Naive B cell (primary cell): ENCODE measurements at regions not wholly inside any gene's neighbourhood (a gene's known extent, or its start where the extent isn't known, plus 50 kb on each side); places are given as distances from the start of the nearest gene placed in this dataset.

Source experiments
- ATAC-seq, 2 donors: fragments of 150-1000 bp; cut with Tn5 transposase; 2 replicates each; pipeline ENCODE4 v1.10.0; 2021; ENCODE audit warnings: low read depth in 2 of 2, mild to moderate bottlenecking in 2 of 2, moderate library complexity in 2 of 2
- DNase-seq: peaks from one replicate; pipeline ENCODE4 v3.0.0; 2022
- H3K27ac Mint-ChIP-seq, 6 donors: one replicate each; pipeline ENCODE4 v1.8.0; 2020 to 2022; ENCODE audit warnings: mild to moderate bottlenecking in 6 of 6, mixed read lengths in 6 of 6, moderate library complexity in 5 of 6, inconsistent platforms in 2 of 6
- H3K27me3 Mint-ChIP-seq, 3 donors: one replicate each; pipeline ENCODE4 v1.8.0; 2021 to 2022; ENCODE audit warnings: mixed read lengths in 3 of 3, mild to moderate bottlenecking in 1 of 3
- H3K36me3 Mint-ChIP-seq, 2 donors: one replicate each; pipeline ENCODE4 v1.8.0; 2020 to 2022; ENCODE audit warnings: mixed read lengths in 2 of 2, inconsistent platforms in 1 of 2, mild to moderate bottlenecking in 1 of 2
- H3K4me1 Mint-ChIP-seq, 3 donors: one replicate each; pipeline ENCODE4 v1.8.0; 2020 to 2022; ENCODE audit warnings: mixed read lengths in 3 of 3, inconsistent platforms in 1 of 3, mild to moderate bottlenecking in 1 of 3, moderate library complexity in 1 of 3
- H3K4me3 Mint-ChIP-seq, 8 donors: one replicate each; pipeline ENCODE4 v1.8.0; 2020 to 2022; ENCODE audit warnings: mild to moderate bottlenecking in 8 of 8, mixed read lengths in 8 of 8, moderate library complexity in 8 of 8, inconsistent platforms in 2 of 8
- H3K9me3 Mint-ChIP-seq, 7 donors: one replicate each; pipeline ENCODE4 v1.8.0; 2020 to 2022; ENCODE audit warnings: mixed read lengths in 7 of 7, mild to moderate bottlenecking in 5 of 7, inconsistent platforms in 2 of 7, moderate library complexity in 1 of 7

GRCh38 chr18:55879331-55879730, 291.3 kb upstream of the TCF4 start:
- Mint-ChIP-seq H3K4me1 (peaks cover 4 to 7% (median 5%) of the 10 kb centered on the region in 3 donors), H3K27ac (no peak overlapping the region), H3K4me3 (no peak overlapping the region), H3K36me3 (no peaks in the 10 kb centered on the region), H3K9me3 (peaks cover 0 to 5% (median 0%) of the 10 kb centered on the region in 7 donors), H3K27me3 (no peaks in the 10 kb centered on the region)
- DNase-seq: no peak
- ATAC-seq: no peak

DNA sequence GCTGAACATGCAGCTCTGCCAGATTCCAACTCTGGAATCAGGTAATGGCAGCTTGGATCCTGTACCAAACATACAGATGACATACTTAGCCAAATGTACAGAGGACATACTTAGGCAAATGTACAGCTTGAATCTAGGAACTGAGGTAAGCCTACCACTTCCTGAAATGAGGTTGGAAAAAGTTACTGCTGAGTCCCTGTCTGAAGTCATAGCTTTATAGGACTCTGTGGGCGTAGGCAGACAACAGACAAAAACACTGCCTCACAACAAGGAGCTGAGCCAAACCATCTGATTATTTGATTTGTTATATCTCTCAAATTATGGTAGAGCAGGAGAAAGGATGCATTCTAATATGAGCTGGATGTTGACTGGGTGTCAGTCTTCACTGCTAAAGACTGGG, 290.2 kb upstream of the TCF4 start:
- H3K36me3 Mint-ChIP-seq: no peaks in the 10 kb centered on the region
- peak overlapping the region in 1 of 6 donors; percentile 81 for H3K27ac Mint-ChIP-seq
- no peak overlapping the region for H3K4me3 Mint-ChIP-seq
- no peaks in the 10 kb centered on the region for H3K27me3 Mint-ChIP-seq
- no peak for ATAC-seq
- peaks cover 4 to 7% (median 5%) of the 10 kb centered on the region in 3 donors for H3K4me1 Mint-ChIP-seq
- no peak for DNase-seq
- peaks cover 0 to 5% (median 0%) of the 10 kb centered on the region in 7 donors for H3K9me3 Mint-ChIP-seq

- H3K4me1 Mint-ChIP-seq: peaks cover 4 to 7% (median 5%) of the 10 kb centered on the region in 3 donors
- ATAC-seq (no peak), DNase-seq (no peak)
- H3K36me3 Mint-ChIP-seq: no peaks in the 10 kb centered on the region
- H3K27me3 Mint-ChIP-seq: no peaks in the 10 kb centered on the region
- H3K27ac Mint-ChIP-seq: no peak overlapping the region
- peaks cover 0 to 5% (median 0%) of the 10 kb centered on the region in 7 donors for H3K9me3 Mint-ChIP-seq
- no peak overlapping the region for H3K4me3 Mint-ChIP-seq
These were observed 289.3 kb upstream of the TCF4 start for GRCh38 chr18:55877321-55877720.

GRCh38 chr18:55876254-55876653, 288.3 kb upstream of the TCF4 start:
- DNase-seq (no peak), ATAC-seq (no peak)
- Mint-ChIP-seq H3K9me3 (peaks cover 0 to 5% (median 0%) of the 10 kb centered on the region in 7 donors), H3K27ac (no peak overlapping the region), H3K4me3 (no peak overlapping the region), H3K4me1 (peaks cover 4 to 7% (median 5%) of the 10 kb centered on the region in 3 donors), H3K27me3 (no peaks in the 10 kb centered on the region), H3K36me3 (no peaks in the 10 kb centered on the region)

DNA sequence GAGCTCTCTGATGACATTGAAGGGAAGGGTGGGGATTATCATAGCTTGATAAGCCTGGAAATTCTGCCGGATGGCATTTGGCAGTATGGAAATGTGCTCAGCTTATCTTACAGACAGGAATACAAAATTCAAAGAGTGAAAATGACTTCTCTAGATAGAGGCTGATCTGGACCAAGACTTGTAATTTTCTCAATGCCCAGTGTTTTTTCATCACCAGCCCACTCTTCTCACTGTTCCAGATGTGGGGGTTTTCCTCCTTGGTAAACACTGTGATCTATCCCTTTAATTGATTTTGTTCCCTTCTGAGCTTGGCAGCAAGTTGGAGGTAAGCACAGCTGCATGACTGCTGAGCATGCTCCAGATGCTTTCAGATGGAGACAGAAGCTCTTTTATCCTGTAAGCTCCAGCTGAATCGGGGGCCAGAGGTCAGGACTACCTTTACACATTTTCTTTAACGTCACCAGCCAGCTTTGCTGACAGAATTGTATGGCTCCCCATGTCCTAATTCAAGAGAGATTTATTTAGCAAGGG, 287.4 kb upstream of the TCF4 start:
- H3K27me3 Mint-ChIP-seq: no peaks in the 10 kb centered on the region
- H3K4me1 Mint-ChIP-seq: peaks cover 4 to 7% (median 5%) of the 10 kb centered on the region in 3 donors
- ATAC-seq (no peak), DNase-seq (no peak)
- H3K36me3 Mint-ChIP-seq: no peaks in the 10 kb centered on the region
- H3K9me3 Mint-ChIP-seq: peaks cover 0 to 5% (median 0%) of the 10 kb centered on the region in 7 donors
- no peak overlapping the region for H3K4me3 Mint-ChIP-seq
- H3K27ac Mint-ChIP-seq: peak overlapping the region in 1 of 6 donors; percentile 1

DNA sequence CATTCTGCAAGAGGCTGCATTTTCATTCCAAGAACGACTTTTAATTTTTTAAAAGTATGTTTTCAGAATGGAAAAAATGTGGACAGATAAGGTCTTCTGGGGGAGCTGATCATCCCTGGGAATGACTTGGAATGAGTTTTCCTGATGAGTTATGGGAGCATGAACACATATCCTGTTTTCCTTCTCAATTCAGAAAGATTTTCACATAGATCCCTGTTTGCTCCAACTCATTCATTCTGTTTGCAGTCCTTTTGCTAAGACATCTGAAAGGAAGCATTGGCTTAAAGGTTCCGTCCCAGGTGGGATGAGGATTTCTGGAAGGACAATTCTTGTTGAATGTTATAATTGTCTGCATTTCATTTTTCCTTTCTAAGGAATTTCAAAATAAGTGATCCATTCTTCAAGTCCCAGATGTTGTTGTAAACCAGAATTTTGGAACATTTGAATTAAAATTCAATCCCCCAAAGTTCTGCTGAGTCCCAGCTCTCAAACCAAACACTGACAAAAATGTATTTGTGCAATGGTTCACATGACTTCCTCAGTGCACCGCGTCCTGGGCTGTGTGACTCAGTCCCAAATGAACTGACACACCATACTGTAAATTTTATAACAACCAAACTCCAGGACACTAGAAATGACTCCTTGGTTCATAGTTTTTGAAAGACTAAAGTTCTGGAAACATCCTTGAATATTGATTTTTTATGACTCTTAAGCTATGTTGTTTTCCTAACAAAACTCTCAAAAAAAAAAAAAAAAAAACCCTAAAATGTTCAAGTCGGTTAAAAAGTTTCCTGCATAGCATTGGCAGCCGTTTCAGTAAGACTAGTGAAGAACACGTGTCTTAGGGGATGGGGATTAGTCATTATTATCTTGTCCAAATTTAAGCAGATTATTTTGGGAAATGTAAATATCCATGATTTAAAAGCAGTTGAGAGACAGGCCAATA, 281.8 kb upstream of the TCF4 start:
- no peak overlapping the region for H3K27ac Mint-ChIP-seq
- DNase-seq (no peak), ATAC-seq (no peak)
- H3K9me3 Mint-ChIP-seq: no peaks in the 10 kb centered on the region
- no peaks in the 10 kb centered on the region for H3K4me1 Mint-ChIP-seq
- H3K4me3 Mint-ChIP-seq: no peak overlapping the region
- H3K36me3 Mint-ChIP-seq: no peaks in the 10 kb centered on the region
- no peaks in the 10 kb centered on the region for H3K27me3 Mint-ChIP-seq

- no peak for ATAC-seq
- no peaks in the 10 kb centered on the region for H3K9me3 Mint-ChIP-seq
- no peak overlapping the region for H3K27ac Mint-ChIP-seq
- no peaks in the 10 kb centered on the region for H3K36me3 Mint-ChIP-seq
- DNase-seq: no peak
- H3K4me1 Mint-ChIP-seq: no peaks in the 10 kb centered on the region
- no peak overlapping the region for H3K4me3 Mint-ChIP-seq
- no peaks in the 10 kb centered on the region for H3K27me3 Mint-ChIP-seq
These were observed 280.9 kb upstream of the TCF4 start for GRCh38 chr18:55868909-55869308.

DNA sequence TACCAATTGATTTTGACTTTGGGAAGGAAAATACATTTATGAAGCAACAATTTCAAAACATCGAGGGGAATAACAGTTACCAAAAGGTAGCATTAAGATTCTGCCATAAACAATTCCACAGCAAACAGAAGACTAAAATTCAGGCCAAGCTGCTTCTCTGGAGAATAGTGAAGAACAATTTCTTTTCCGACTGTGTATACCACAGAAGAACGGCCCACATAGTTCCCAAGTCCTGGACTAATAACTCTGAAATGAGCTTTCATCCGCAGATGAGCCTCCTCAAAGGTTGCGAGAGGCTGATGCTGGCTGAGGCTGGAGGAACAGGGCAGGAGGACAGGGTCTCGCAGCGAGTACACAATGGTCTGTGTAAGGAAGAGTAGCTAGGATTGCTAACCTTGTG, 278.9 kb upstream of the TCF4 start:
- Mint-ChIP-seq H3K27me3 (no peaks in the 10 kb centered on the region), H3K4me1 (no peaks in the 10 kb centered on the region), H3K4me3 (no peak overlapping the region), H3K36me3 (no peaks in the 10 kb centered on the region), H3K27ac (no peak overlapping the region), H3K9me3 (no peaks in the 10 kb centered on the region)
- DNase-seq (no peak), ATAC-seq (no peak)

DNA sequence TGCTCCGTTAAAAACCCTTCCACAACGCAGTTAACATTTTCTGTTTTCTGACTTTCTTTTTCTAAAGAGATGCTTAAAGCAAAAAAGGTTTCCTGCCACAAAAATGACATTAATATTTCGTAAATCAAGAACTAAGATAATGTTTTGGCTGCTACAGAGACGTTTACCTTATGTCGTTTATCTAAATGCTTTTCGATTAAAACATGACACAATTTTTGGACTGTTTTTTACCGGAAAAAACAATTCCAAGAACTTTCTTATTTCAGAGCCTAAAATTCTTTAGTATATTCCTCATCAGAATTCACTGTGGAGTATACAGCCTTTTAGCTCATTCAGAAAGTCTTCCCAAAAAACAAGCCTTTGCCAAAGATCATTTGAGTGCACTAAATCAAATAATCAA, 278.0 kb upstream of the TCF4 start:
- Mint-ChIP-seq H3K9me3 (no peaks in the 10 kb centered on the region), H3K4me3 (no peak overlapping the region), H3K4me1 (no peaks in the 10 kb centered on the region), H3K27ac (no peak overlapping the region), H3K36me3 (no peaks in the 10 kb centered on the region), H3K27me3 (no peaks in the 10 kb centered on the region)
- no peak for ATAC-seq
- DNase-seq: no peak

DNA sequence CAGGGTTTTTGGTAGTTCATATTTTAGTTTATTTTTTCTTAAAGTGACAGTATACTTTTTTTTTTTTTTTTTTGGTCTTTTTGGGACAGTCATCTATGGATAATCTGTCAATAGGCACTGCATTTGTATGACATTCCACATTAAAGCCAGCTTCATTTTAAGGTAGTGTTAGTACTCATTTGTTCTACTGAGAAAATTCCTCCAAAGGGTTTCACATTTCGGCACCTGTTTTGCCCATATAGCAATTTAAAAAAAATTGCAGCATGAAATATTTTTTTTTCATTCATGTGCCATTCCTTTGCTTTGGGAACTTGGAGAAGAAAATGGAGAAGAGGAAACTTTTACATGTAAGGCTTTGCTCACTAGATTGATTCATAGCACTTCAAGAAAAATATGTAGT, 276.3 kb upstream of the TCF4 start:
- H3K4me3 Mint-ChIP-seq: no peak overlapping the region
- H3K36me3 Mint-ChIP-seq: no peaks in the 10 kb centered on the region
- H3K27ac Mint-ChIP-seq: no peak overlapping the region
- no peaks in the 10 kb centered on the region for H3K4me1 Mint-ChIP-seq
- DNase-seq: no peak
- H3K9me3 Mint-ChIP-seq: no peaks in the 10 kb centered on the region
- no peak for ATAC-seq
- H3K27me3 Mint-ChIP-seq: peaks cover 0 to 5% (median 5%) of the 10 kb centered on the region in 3 donors

GRCh38 chr18:55863876-55864275, 275.9 kb upstream of the TCF4 start:
- Mint-ChIP-seq H3K36me3 (no peaks in the 10 kb centered on the region), H3K9me3 (no peaks in the 10 kb centered on the region), H3K27ac (no peak overlapping the region), H3K4me3 (no peak overlapping the region), H3K27me3 (peaks cover 0 to 8% (median 5%) of the 10 kb centered on the region in 3 donors), H3K4me1 (no peaks in the 10 kb centered on the region)
- ATAC-seq (no peak), DNase-seq (no peak)

GRCh38 chr18:55863391-55863706, 275.4 kb upstream of the TCF4 start:
- ATAC-seq (no peak), DNase-seq (no peak)
- Mint-ChIP-seq H3K4me3 (no peak overlapping the region), H3K27me3 (peaks cover 0 to 8% (median 5%) of the 10 kb centered on the region in 3 donors), H3K4me1 (no peaks in the 10 kb centered on the region), H3K36me3 (no peaks in the 10 kb centered on the region), H3K9me3 (no peaks in the 10 kb centered on the region), H3K27ac (no peak overlapping the region)

DNA sequence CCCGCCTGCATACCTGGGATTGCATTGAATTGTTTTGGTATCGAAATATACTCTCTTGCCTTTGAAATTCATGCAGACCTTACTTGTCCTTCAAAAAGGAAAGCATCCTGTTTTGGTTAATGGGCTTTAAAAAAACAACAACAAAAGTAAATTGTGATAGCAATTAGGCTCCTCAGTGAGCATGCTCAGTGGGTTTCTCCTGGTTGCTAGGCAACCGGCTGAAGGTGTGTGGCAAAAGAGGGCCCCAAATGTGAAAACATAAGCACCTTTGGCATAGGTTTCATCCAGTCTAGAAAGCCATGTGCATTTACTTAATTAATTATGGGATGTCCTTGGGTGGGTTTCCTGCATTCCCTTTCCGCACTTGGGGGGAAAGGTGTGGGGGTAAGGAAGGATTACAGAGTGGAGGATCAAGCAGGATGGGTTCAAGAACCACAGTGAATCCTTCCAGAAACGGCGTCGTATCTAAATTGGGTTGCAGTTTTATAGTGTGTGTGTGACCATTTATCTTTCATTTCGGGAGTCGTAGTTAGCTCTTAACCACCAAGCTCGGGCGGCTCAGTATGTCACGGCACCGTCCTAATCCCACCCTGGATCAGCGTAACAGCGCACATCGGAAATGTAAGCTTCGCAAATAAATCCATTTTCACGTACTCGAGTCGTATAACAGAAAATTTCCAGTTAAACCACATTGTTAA, 274.9 kb upstream of the TCF4 start:
- H3K4me1 Mint-ChIP-seq: no peaks in the 10 kb centered on the region
- DNase-seq (no peak), ATAC-seq (no peak)
- H3K9me3 Mint-ChIP-seq: no peaks in the 10 kb centered on the region
- H3K27ac Mint-ChIP-seq: no peak overlapping the region
- peaks cover 0 to 8% (median 5%) of the 10 kb centered on the region in 3 donors for H3K27me3 Mint-ChIP-seq
- no peak overlapping the region for H3K4me3 Mint-ChIP-seq
- no peaks in the 10 kb centered on the region for H3K36me3 Mint-ChIP-seq

DNA sequence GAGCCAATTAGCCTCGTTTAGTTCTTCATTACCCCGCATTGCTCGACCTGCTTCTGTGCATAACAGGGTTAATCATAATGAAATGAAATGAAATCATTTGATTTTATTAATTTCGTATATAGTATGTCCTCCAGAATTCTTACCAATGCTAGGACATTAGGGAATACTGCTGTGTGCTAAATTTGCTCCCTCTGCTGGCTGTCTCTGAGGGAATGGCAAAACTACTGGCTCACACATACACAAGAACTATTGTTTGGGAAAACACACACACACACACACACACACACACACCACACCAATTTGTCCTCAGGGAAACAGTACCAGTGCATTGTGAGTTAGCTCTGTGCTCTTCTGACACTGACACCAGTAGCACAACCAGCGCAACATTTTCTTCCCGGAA, 273.3 kb upstream of the TCF4 start:
- H3K27me3 Mint-ChIP-seq: peaks cover 0 to 8% (median 5%) of the 10 kb centered on the region in 3 donors
- no peak overlapping the region for H3K4me3 Mint-ChIP-seq
- H3K4me1 Mint-ChIP-seq: no peaks in the 10 kb centered on the region
- no peak overlapping the region for H3K27ac Mint-ChIP-seq
- no peaks in the 10 kb centered on the region for H3K36me3 Mint-ChIP-seq
- H3K9me3 Mint-ChIP-seq: no peaks in the 10 kb centered on the region
- DNase-seq: no peak
- ATAC-seq: no peak
